ENCODE measurements at regions not wholly inside any gene's neighbourhood (a gene's known extent, or its start where the extent isn't known, plus 50 kb on each side); places are given as distances from the start of the nearest gene placed in this dataset.

GRCh38 chr1:56389813-56390212, 189.6 kb downstream of the PLPP3 start:
- no peaks in the 10 kb centered on the region for H3K9me3 ChIP-seq
- Mint-ChIP-seq H3K4me1 (no peaks in the 10 kb centered on the region), H3K27ac (no peak overlapping the region), H3K4me3 (no peak overlapping the region), H3K27me3 (no peaks in the 10 kb centered on the region), H3K36me3 (no peaks in the 10 kb centered on the region), H3K9me3 (peaks cover 0 to 4% (median 0%) of the 10 kb centered on the region in 3 donors)
- no peaks in the 10 kb centered on the region for H3K36me3 ChIP-seq (ENCODE audit: control insufficient read depth in 2 of 2, extremely low read depth in 1 of 2, insufficient read depth in 1 of 2, low read length in 1 of 2)
- ChIA-PET CTCF (no interaction called here), POLR2A (no interaction called here)
- ATAC-seq (replicated peaks in 1 of 4) (no peak), DNase-seq (no peak)
- H3K27me3 ChIP-seq (replicated peaks in 1 of 2; ENCODE audit: control insufficient read depth in 2 of 2, extremely low read depth in 1 of 2, insufficient read depth in 2 of 2, low read length in 1 of 2) = no peaks in the 10 kb centered on the region
- H3K4me3 ChIP-seq (ENCODE audit: control insufficient read depth in 1 of 2, extremely low read depth in 1 of 2, low read length in 1 of 2) = no peak overlapping the region
- WGBS (ENCODE audit: insufficient coverage) = 50% methylated on average over 1 of the region's 2 CpGs
- no peaks in the 10 kb centered on the region for H3K4me1 ChIP-seq (ENCODE audit: control insufficient read depth in 1 of 2, extremely low read depth in 1 of 2, insufficient read depth in 2 of 2, low read length in 2 of 2)
- no peak overlapping the region for H3K27ac ChIP-seq (ENCODE audit: low read length)

DNA sequence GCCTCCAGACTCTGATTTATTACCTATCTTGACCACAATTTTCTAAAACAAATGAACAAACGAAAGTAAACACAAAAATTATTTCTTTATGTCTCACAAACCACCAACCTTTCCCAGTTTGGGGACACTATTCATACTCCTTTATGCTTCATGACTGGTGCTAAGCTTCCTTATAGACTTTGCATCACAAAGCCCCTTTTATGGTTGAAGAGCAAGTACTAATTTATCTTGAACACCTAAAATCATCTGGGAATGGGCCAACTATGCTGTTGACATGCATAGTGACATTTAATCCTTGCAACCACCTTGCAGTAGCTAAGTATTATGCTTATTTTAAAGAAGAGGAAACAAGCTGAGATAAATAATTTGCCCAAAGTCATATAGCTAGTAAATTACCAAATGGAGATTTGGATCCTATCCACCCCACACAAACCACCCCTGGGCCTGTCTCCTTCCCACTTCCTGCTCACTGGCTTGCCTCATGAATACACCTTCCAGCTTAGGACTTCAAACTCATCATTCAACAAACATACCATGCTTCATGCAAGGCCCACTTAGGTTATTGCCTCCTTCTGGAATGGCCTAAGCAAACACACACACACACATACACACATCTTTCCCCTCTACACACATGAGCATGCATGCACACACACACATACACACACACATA, 192.2 kb downstream of the PLPP3 start:
- Mint-ChIP-seq H3K9me3 (peaks cover 0 to 4% (median 0%) of the 10 kb centered on the region in 3 donors), H3K4me3 (no peak overlapping the region), H3K36me3 (no peaks in the 10 kb centered on the region), H3K27ac (no peak overlapping the region), H3K27me3 (no peaks in the 10 kb centered on the region), H3K4me1 (no peaks in the 10 kb centered on the region)
- Histone ChIP-seq H3K4me1 (ENCODE audit: control insufficient read depth in 1 of 2, extremely low read depth in 1 of 2, insufficient read depth in 2 of 2, low read length in 2 of 2) (no peaks in the 10 kb centered on the region), H3K4me3 (ENCODE audit: control insufficient read depth in 1 of 2, extremely low read depth in 1 of 2, low read length in 1 of 2) (no peak overlapping the region), H3K9me3 (no peaks in the 10 kb centered on the region), H3K27me3 (replicated peaks in 1 of 2; ENCODE audit: control insufficient read depth in 2 of 2, extremely low read depth in 1 of 2, insufficient read depth in 2 of 2, low read length in 1 of 2) (no peaks in the 10 kb centered on the region), H3K36me3 (ENCODE audit: control insufficient read depth in 2 of 2, extremely low read depth in 1 of 2, insufficient read depth in 1 of 2, low read length in 1 of 2) (no peaks in the 10 kb centered on the region), H3K27ac (ENCODE audit: low read length) (no peak overlapping the region)
- DNase-seq (no peak), ATAC-seq (replicated peaks in 1 of 4) (no peak)
- CTCF ChIA-PET = no interaction called here
- 0% methylated on average over 1 of the region's 1 CpG for WGBS (ENCODE audit: insufficient coverage)
- POLR2A ChIA-PET = no interaction called here

GRCh38 chr1:56385314-56385713, 194.0 kb downstream of the PLPP3 start:
- ChIA-PET POLR2A (interaction anchor here in 1 of 2 donors (0.6 kb wide), 1 partner anchor 191 kb away, joined by 3 read pairs; no protein-coding TSS in a partner anchor), CTCF (no interaction called here)
- H3K36me3 ChIP-seq (ENCODE audit: control insufficient read depth in 2 of 2, extremely low read depth in 1 of 2, insufficient read depth in 1 of 2, low read length in 1 of 2) = no peaks in the 10 kb centered on the region
- no peaks in the 10 kb centered on the region for H3K4me1 ChIP-seq (ENCODE audit: control insufficient read depth in 1 of 2, extremely low read depth in 1 of 2, insufficient read depth in 2 of 2, low read length in 2 of 2)
- Mint-ChIP-seq H3K27ac (no peak overlapping the region), H3K4me1 (no peaks in the 10 kb centered on the region), H3K36me3 (no peaks in the 10 kb centered on the region), H3K9me3 (no peaks in the 10 kb centered on the region), H3K27me3 (no peaks in the 10 kb centered on the region), H3K4me3 (no peak overlapping the region)
- WGBS (ENCODE audit: insufficient coverage) = no CpG with 5 or more reads among the region's 1 CpG
- H3K9me3 ChIP-seq = no peaks in the 10 kb centered on the region
- no peak for DNase-seq
- H3K27me3 ChIP-seq (replicated peaks in 1 of 2; ENCODE audit: control insufficient read depth in 2 of 2, extremely low read depth in 1 of 2, insufficient read depth in 2 of 2, low read length in 1 of 2) = no peaks in the 10 kb centered on the region
- H3K4me3 ChIP-seq (ENCODE audit: control insufficient read depth in 1 of 2, extremely low read depth in 1 of 2, low read length in 1 of 2) = no peak overlapping the region
- ATAC-seq (replicated peaks in 1 of 4) = no peak
- H3K27ac ChIP-seq (ENCODE audit: low read length) = no peak overlapping the region

- Mint-ChIP-seq H3K27me3 (no peaks in the 10 kb centered on the region), H3K4me3 (no peak overlapping the region), H3K27ac (no peak overlapping the region), H3K36me3 (no peaks in the 10 kb centered on the region), H3K9me3 (no peaks in the 10 kb centered on the region), H3K4me1 (no peaks in the 10 kb centered on the region)
- Histone ChIP-seq H3K9me3 (no peaks in the 10 kb centered on the region), H3K4me1 (ENCODE audit: control insufficient read depth in 1 of 2, extremely low read depth in 1 of 2, insufficient read depth in 2 of 2, low read length in 2 of 2) (no peaks in the 10 kb centered on the region), H3K27me3 (replicated peaks in 1 of 2; ENCODE audit: control insufficient read depth in 2 of 2, extremely low read depth in 1 of 2, insufficient read depth in 2 of 2, low read length in 1 of 2) (peaks cover 0 to 3% of the 10 kb centered on the region in 2 experiments), H3K4me3 (ENCODE audit: control insufficient read depth in 1 of 2, extremely low read depth in 1 of 2, low read length in 1 of 2) (no peak overlapping the region), H3K27ac (ENCODE audit: low read length) (no peak overlapping the region), H3K36me3 (ENCODE audit: control insufficient read depth in 2 of 2, extremely low read depth in 1 of 2, insufficient read depth in 1 of 2, low read length in 1 of 2) (no peaks in the 10 kb centered on the region)
- DNase-seq = no peak
- POLR2A ChIA-PET = no interaction called here
- no peak for ATAC-seq (replicated peaks in 1 of 4)
- 81% methylated on average over 3 of the region's 5 CpGs for WGBS (ENCODE audit: insufficient coverage)
- CTCF ChIA-PET = no interaction called here
Observed at GRCh38 chr1:56382929-56383328, 196.4 kb downstream of the PLPP3 start.

GRCh38 chr1:56380531-56380930, 198.8 kb downstream of the PLPP3 start:
- WGBS (ENCODE audit: insufficient coverage) = 92% methylated on average over 2 of the region's 4 CpGs
- H3K36me3 ChIP-seq (ENCODE audit: control insufficient read depth in 2 of 2, extremely low read depth in 1 of 2, insufficient read depth in 1 of 2, low read length in 1 of 2) = no peaks in the 10 kb centered on the region
- H3K4me3 Mint-ChIP-seq = no peak overlapping the region

DNA sequence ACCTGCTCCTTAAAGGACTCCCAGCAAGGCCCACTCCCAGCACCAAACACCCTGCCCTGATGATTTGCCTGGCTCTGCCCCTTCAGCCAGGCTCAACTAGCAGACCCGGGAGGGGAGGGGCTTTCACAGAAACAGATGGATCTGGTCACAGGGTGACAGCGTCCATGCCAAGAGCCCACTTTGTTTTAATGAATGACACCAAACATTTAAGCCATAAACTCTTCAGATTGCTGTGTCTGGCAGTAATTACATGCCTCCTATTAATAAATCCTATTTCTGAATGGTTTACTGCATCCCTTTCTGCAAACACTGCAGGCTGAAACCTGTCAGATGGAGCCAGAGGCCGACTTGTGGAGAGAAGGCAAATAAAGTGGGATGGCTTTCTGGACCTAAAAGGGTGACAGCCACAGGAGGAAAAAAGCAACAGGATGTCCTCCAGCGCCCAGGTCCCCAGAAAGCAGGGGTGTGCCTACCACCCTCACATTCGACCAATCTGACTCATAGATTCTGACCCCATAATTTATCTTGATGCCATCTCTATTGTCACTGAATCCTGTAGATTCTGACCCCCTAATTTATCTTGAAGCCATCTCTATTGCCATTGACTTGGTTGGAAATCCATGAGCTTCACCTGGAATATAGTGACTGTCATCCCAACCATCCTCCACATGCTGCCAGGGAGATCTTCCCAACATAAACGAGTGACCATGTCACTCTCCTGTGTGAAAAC, 200.9 kb downstream of the PLPP3 start:
- Histone ChIP-seq H3K9me3 (no peaks in the 10 kb centered on the region), H3K4me1 (ENCODE audit: control insufficient read depth in 1 of 2, extremely low read depth in 1 of 2, insufficient read depth in 2 of 2, low read length in 2 of 2) (no peaks in the 10 kb centered on the region), H3K27me3 (replicated peaks in 1 of 2; ENCODE audit: control insufficient read depth in 2 of 2, extremely low read depth in 1 of 2, insufficient read depth in 2 of 2, low read length in 1 of 2) (peaks cover 0 to 3% of the 10 kb centered on the region in 2 experiments), H3K4me3 (ENCODE audit: control insufficient read depth in 1 of 2, extremely low read depth in 1 of 2, low read length in 1 of 2) (no peak overlapping the region), H3K36me3 (ENCODE audit: control insufficient read depth in 2 of 2, extremely low read depth in 1 of 2, insufficient read depth in 1 of 2, low read length in 1 of 2) (no peaks in the 10 kb centered on the region), H3K27ac (ENCODE audit: low read length) (no peak overlapping the region)
- H3K9me3 Mint-ChIP-seq = no peaks in the 10 kb centered on the region
- ChIA-PET CTCF (no interaction called here), POLR2A (no interaction called here)
- ATAC-seq (replicated peaks in 1 of 4) (no peak), DNase-seq (no peak)
- no peaks in the 10 kb centered on the region for H3K36me3 Mint-ChIP-seq
- no peak overlapping the region for H3K27ac Mint-ChIP-seq
- no peaks in the 10 kb centered on the region for H3K4me1 Mint-ChIP-seq
- 65% methylated on average over 5 of the region's 6 CpGs for WGBS (ENCODE audit: insufficient coverage)
- H3K4me3 Mint-ChIP-seq = no peak overlapping the region
- H3K27me3 Mint-ChIP-seq = no peaks in the 10 kb centered on the region

More at GRCh38 chr1:56380531-56380930, 198.8 kb downstream of the PLPP3 start:
- Histone ChIP-seq H3K4me1 (ENCODE audit: control insufficient read depth in 1 of 2, extremely low read depth in 1 of 2, insufficient read depth in 2 of 2, low read length in 2 of 2) (no peaks in the 10 kb centered on the region), H3K4me3 (ENCODE audit: control insufficient read depth in 1 of 2, extremely low read depth in 1 of 2, low read length in 1 of 2) (no peak overlapping the region), H3K27ac (ENCODE audit: low read length) (no peak overlapping the region), H3K27me3 (replicated peaks in 1 of 2; ENCODE audit: control insufficient read depth in 2 of 2, extremely low read depth in 1 of 2, insufficient read depth in 2 of 2, low read length in 1 of 2) (peaks cover 0 to 3% of the 10 kb centered on the region in 2 experiments), H3K9me3 (no peaks in the 10 kb centered on the region)
- H3K36me3 Mint-ChIP-seq = no peaks in the 10 kb centered on the region
- H3K27me3 Mint-ChIP-seq = no peaks in the 10 kb centered on the region
- H3K4me1 Mint-ChIP-seq = no peaks in the 10 kb centered on the region
- DNase-seq = no peak
- no peaks in the 10 kb centered on the region for H3K9me3 Mint-ChIP-seq
- ATAC-seq (replicated peaks in 1 of 4) = no peak
- CTCF ChIA-PET = interaction anchor here in 1 of 2 donors (0.8 kb wide), 1 partner anchor 75 kb away, joined by 3 read pairs; no protein-coding TSS in a partner anchor
- POLR2A ChIA-PET = no interaction called here
- H3K27ac Mint-ChIP-seq = no peak overlapping the region
